Natural killer cell (primary cell): ENCODE measurements at regions not wholly inside any gene's neighbourhood (a gene's known extent, or its start where the extent isn't known, plus 50 kb on each side); places are given as distances from the start of the nearest gene placed in this dataset.

Source experiments
- ATAC-seq, 3 donors: fragments of 150-1000 bp in 2 of 3; fragments of 200-7000 bp in 1 of 3; cut with Tn5 transposase; 1 replicate in 1 of 3; 2 replicates in 2 of 3; pipeline ENCODE4 v1.10.0; 2021; ENCODE audit warnings: mild to moderate bottlenecking in 2 of 3, moderate library complexity in 2 of 3
- DNase-seq, 2 donors: peaks; one replicate each; pipeline versions ENCODE4 v3.0.0 to v3.0.0-alpha.2; 2013 to 2021; ENCODE audit warnings: mixed read lengths in 1 of 2
- H3K27ac ChIP-seq: one replicate; pipeline ENCODE4 v1.5.1; 2013; ENCODE audit warnings: mild to moderate bottlenecking, low read length
- H3K27me3 ChIP-seq: one replicate; pipeline ENCODE4 v1.6.1; 2013; ENCODE audit warnings: low read length; ENCODE audit not compliant: control insufficient read depth, insufficient read depth
- H3K36me3 ChIP-seq: one replicate; pipeline ENCODE4 v1.6.1; 2013; ENCODE audit warnings: low read length; ENCODE audit not compliant: control insufficient read depth, insufficient read depth
- H3K4me1 ChIP-seq: one replicate; pipeline ENCODE4 v1.6.1; 2013; ENCODE audit warnings: low read length; ENCODE audit not compliant: control insufficient read depth, insufficient read depth
- H3K4me3 ChIP-seq: one replicate; pipeline ENCODE4 v1.5.1; 2013; ENCODE audit warnings: low read length
- H3K9me3 ChIP-seq: one replicate; pipeline ENCODE4 v1.6.1; 2013; ENCODE audit warnings: low read length; ENCODE audit not compliant: control insufficient read depth, insufficient read depth
- H3K27ac Mint-ChIP-seq, 2 donors: one replicate each; pipeline ENCODE4 v1.8.0; 2022; ENCODE audit warnings: mild to moderate bottlenecking in 2 of 2, mixed read lengths in 2 of 2, moderate library complexity in 1 of 2
- H3K27me3 Mint-ChIP-seq, 2 donors: one replicate each; pipeline ENCODE4 v1.8.0; 2022; ENCODE audit warnings: low read depth in 2 of 2, mixed read lengths in 2 of 2
- H3K36me3 Mint-ChIP-seq: one replicate; pipeline ENCODE4 v1.8.0; 2022; ENCODE audit warnings: mixed read lengths
- H3K4me1 Mint-ChIP-seq, 2 donors: one replicate each; pipeline ENCODE4 v1.8.0; 2022; ENCODE audit warnings: mixed read lengths in 2 of 2
- H3K4me3 Mint-ChIP-seq: one replicate; pipeline ENCODE4 v1.8.0; 2022; ENCODE audit warnings: mild to moderate bottlenecking, moderate library complexity, mixed read lengths
- H3K9me3 Mint-ChIP-seq, 2 donors: one replicate each; pipeline ENCODE4 v1.8.0; 2022; ENCODE audit warnings: mixed read lengths in 2 of 2
- WGBS: methylation state at CpG from one replicate; pipeline ENCODE4 v1.1.7; 2013; ENCODE audit warnings: missing lambda C conversion rate; ENCODE audit not compliant: insufficient coverage; 5-methylcytosine and 5-hydroxymethylcytosine counted together
- intact Hi-C: fragments of 100-400 bp; cut with micrococcal nuclease; formaldehyde crosslinking; loops from one replicate; pipeline ENCODE4 v1.14.2; 2022
- TF ChIP-seq, protein P1 (sequence below): fragments of 200-600 bp; IDR thresholded peaks from one replicate; pipeline ENCODE4 v1.8.0; 2022; ENCODE audit warnings: antibody characterized with exemption

- intact Hi-C loops = no loop called here
- ATAC-seq (no peak), DNase-seq (no peak)
- Histone ChIP-seq H3K36me3 (no peaks in the 10 kb centered on the region), H3K27me3 (no peaks in the 10 kb centered on the region), H3K27ac (no peak overlapping the region), H3K9me3 (no peaks in the 10 kb centered on the region), H3K4me3 (no peak overlapping the region), H3K4me1 (no peaks in the 10 kb centered on the region)
- no peak overlapping the region for H3K27ac Mint-ChIP-seq
- 91% methylated on average over 4 of the region's 4 CpGs for WGBS
- no peaks in the 10 kb centered on the region for H3K36me3 Mint-ChIP-seq
- no peak overlapping the region for H3K4me3 Mint-ChIP-seq
- no peaks in the 10 kb centered on the region for H3K9me3 Mint-ChIP-seq
- TF ChIP-seq, protein P1, sequence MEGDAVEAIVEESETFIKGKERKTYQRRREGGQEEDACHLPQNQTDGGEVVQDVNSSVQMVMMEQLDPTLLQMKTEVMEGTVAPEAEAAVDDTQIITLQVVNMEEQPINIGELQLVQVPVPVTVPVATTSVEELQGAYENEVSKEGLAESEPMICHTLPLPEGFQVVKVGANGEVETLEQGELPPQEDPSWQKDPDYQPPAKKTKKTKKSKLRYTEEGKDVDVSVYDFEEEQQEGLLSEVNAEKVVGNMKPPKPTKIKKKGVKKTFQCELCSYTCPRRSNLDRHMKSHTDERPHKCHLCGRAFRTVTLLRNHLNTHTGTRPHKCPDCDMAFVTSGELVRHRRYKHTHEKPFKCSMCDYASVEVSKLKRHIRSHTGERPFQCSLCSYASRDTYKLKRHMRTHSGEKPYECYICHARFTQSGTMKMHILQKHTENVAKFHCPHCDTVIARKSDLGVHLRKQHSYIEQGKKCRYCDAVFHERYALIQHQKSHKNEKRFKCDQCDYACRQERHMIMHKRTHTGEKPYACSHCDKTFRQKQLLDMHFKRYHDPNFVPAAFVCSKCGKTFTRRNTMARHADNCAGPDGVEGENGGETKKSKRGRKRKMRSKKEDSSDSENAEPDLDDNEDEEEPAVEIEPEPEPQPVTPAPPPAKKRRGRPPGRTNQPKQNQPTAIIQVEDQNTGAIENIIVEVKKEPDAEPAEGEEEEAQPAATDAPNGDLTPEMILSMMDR = no peak
- no peaks in the 10 kb centered on the region for H3K4me1 Mint-ChIP-seq
- H3K27me3 Mint-ChIP-seq = peaks cover 22 to 32% of the 10 kb centered on the region in 2 donors
Measured at GRCh38 chr1:20432341-20432740, 53.7 kb downstream of the CAMK2N1 start.

DNA sequence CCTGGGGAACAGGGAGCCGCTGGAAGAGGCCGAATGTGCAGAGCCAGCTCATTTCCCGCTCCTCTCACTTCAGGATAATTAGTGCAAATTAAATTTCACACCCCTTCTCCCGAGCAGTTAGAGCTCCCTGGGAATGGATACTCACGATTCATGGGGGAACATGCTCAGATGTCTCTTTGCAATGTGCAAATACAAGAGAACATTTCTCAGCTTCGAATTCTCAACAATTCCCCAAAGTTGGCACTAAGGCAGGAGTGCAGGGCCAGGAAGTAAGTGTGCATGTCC, 54.9 kb downstream of the CAMK2N1 start:
- no peaks in the 10 kb centered on the region for H3K27me3 ChIP-seq
- ATAC-seq = no peak
- DNase-seq = no peak
- Mint-ChIP-seq H3K9me3 (no peaks in the 10 kb centered on the region), H3K4me3 (no peak overlapping the region), H3K4me1 (no peaks in the 10 kb centered on the region), H3K36me3 (no peaks in the 10 kb centered on the region), H3K27ac (no peak overlapping the region), H3K27me3 (peaks cover 22 to 29% of the 10 kb centered on the region in 2 donors)
- no peak overlapping the region for H3K27ac ChIP-seq
- TF ChIP-seq, protein P1 = no peak
- H3K9me3 ChIP-seq = no peaks in the 10 kb centered on the region
- 27% methylated on average over 6 of the region's 6 CpGs for WGBS
- H3K4me1 ChIP-seq = no peaks in the 10 kb centered on the region
- no peak overlapping the region for H3K4me3 ChIP-seq
- no peaks in the 10 kb centered on the region for H3K36me3 ChIP-seq
- intact Hi-C loops = no loop called here

DNA sequence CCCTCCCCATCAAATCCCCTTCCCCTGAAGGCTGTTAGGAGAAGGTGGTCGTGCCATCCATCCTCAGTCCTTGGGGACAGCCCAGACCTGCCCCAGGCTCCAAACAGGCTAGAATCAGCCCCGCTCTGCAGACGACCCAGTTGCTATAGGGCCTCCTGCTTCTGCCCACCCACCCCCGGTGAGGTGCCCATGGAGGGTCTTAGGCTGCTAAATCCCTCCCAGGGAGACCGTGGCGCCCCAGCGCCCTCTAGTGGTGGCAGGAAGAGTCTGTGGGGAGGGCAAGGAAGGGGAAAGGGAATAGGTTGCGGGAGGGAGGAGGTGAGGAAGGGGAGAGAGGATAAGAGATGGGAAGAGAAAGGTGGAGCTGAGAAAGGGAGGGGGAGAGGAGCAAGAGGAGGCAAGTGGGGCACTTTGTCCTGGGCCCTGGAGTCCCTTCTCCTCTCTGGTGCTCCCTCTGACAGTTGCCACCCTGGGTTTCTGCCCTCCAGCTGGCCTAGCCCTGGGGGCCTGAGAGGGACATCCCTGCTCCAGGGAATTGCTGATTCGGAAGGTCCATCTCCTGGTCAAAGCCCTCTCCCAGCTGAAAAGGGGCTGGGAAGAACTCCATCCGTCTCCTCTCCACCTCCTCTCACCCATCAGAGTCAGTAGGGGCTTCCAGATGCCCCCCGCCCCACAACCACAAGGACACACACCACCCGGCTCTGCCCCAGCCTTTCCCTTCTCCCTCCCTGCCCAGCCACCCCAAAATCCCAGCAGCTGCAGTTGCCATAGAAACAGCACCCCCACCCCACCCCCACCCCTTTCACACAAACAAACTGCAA, 55.4 kb downstream of the CAMK2N1 start:
- intact Hi-C loops = no loop called here
- peak in 1 of 2 donors; percentile 59 for DNase-seq
- no peak for ATAC-seq
- Histone ChIP-seq H3K36me3 (no peaks in the 10 kb centered on the region), H3K27ac (no peak overlapping the region), H3K27me3 (no peaks in the 10 kb centered on the region), H3K4me1 (no peaks in the 10 kb centered on the region), H3K9me3 (no peaks in the 10 kb centered on the region), H3K4me3 (no peak overlapping the region)
- no peaks in the 10 kb centered on the region for H3K9me3 Mint-ChIP-seq
- H3K36me3 Mint-ChIP-seq = no peaks in the 10 kb centered on the region
- TF ChIP-seq, protein P1 = peak; percentile 37
- H3K27me3 Mint-ChIP-seq = peaks cover 22 to 23% of the 10 kb centered on the region in 2 donors
- H3K27ac Mint-ChIP-seq = no peak overlapping the region
- no peak overlapping the region for H3K4me3 Mint-ChIP-seq
- no peaks in the 10 kb centered on the region for H3K4me1 Mint-ChIP-seq
- 19% methylated on average over 12 of the region's 12 CpGs for WGBS

DNA sequence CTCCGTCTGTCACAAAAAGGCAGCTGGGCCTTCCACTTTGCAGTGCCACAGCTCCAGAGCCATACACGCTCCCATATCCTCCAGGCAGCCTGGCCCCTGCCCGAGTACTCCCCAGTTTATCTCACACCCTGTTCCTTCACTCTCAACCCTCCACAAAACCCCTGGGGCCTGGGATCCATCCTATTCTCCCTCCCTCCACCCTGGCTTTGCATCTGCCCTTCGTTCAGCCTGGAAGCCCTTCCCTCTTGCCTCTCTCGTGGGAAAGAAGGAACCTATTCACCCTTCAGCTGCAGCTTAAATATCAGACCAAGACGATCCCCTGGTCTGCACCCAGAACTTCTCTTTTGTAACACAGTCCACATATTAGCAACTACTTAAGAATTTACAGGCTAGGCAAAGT, 56.7 kb downstream of the CAMK2N1 start:
- DNase-seq (no peak), ATAC-seq (no peak)
- TF ChIP-seq, protein P1 = no peak
- Histone ChIP-seq H3K36me3 (no peaks in the 10 kb centered on the region), H3K27me3 (no peaks in the 10 kb centered on the region), H3K4me1 (no peaks in the 10 kb centered on the region), H3K4me3 (no peak overlapping the region), H3K27ac (no peak overlapping the region), H3K9me3 (no peaks in the 10 kb centered on the region)
- intact Hi-C loops = no loop called here
- no peaks in the 10 kb centered on the region for H3K36me3 Mint-ChIP-seq
- WGBS = 41% methylated on average over 6 of the region's 6 CpGs
- peaks cover 0 to 3% of the 10 kb centered on the region in 2 donors for H3K9me3 Mint-ChIP-seq
- H3K4me3 Mint-ChIP-seq = no peak overlapping the region
- H3K27me3 Mint-ChIP-seq = peaks cover 18 to 20% of the 10 kb centered on the region in 2 donors
- no peak overlapping the region for H3K27ac Mint-ChIP-seq
- H3K4me1 Mint-ChIP-seq = no peaks in the 10 kb centered on the region
